A549 (cell line): ENCODE measurements at regions not wholly inside any gene's neighbourhood (a gene's known extent, or its start where the extent isn't known, plus 50 kb on each side); places are given as distances from the start of the nearest gene placed in this dataset.

ENCODE experiments used
- ATAC-seq, 2 experiments: fragments of 200-7000 bp in 1 of 2; fragments of >200 bp in 1 of 2; cut with Nextera tagmentation in 1 of 2; cut with Tn5 transposase in 1 of 2; 3 replicates each; pipeline versions ENCODE4 v1.8.0 to v1.9.1; 2018 to 2020; ENCODE audit warnings: mild to moderate bottlenecking in 1 of 2, moderate library complexity in 1 of 2
- CTCF ChIA-PET: fragments of 300-600 bp; sonication (Branson Sonifier 250); formaldehyde crosslinking; extraction: SDS; loops from one replicate; lab custom pipeline; 2021; ENCODE audit warnings: antibody characterized with exemption, inconsistent platforms; lab: Yijun Ruan, JAX
- POLR2A ChIA-PET: fragments of 350-600 bp; formaldehyde crosslinking; extraction: SDS; loops from one replicate; lab custom pipeline; 2021; ENCODE audit warnings: antibody characterized with exemption, inconsistent platforms; lab: Yijun Ruan, JAX
- DNase-seq, 2 experiments: peaks; one replicate each; pipeline versions ENCODE4 v3.0.0 to v3.0.0-alpha.2; 2011 to 2016; ENCODE audit warnings: low read depth in 1 of 2, low spot score in 1 of 2
- FAIRE-seq: peaks from 2 replicates; lab custom pipeline; 2011; peaks lifted over from hg19 to GRCh38; lab: Jason Lieb, UNC
- H3K27ac ChIP-seq, 2 experiments: fragments of >200 bp; sonication (Bioruptor Twin); formaldehyde crosslinking; 3 replicates each; pipeline ENCODE4 v1.5.1; 2016 to 2017
- H3K4me1 ChIP-seq: fragments of >200 bp; sonication (Bioruptor Twin); formaldehyde crosslinking; 3 replicates; pipeline ENCODE4 v1.6.1; 2016
- H3K4me2 ChIP-seq: fragments of >200 bp; sonication (Bioruptor Twin); formaldehyde crosslinking; 3 replicates; pipeline ENCODE4 v1.6.1; 2016
- H3K4me3 ChIP-seq: fragments of >200 bp; sonication (Bioruptor Twin); formaldehyde crosslinking; 3 replicates; pipeline ENCODE4 v1.5.1; 2016
- H3K9me3 ChIP-seq: fragments of >200 bp; sonication (Bioruptor Twin); formaldehyde crosslinking; 3 replicates; pipeline ENCODE4 v1.6.1; 2016
- ATOH8 ChIP-seq: fragments of 250-450 bp; sonication (Bioruptor Pico); IDR thresholded peaks from 2 replicates; pipeline ENCODE4 v1.5.0; 2020; ENCODE audit warnings: low read depth, mild to moderate bottlenecking, moderate library complexity
- CBX2 ChIP-seq: fragments of 200-600 bp; sonication (generic); IDR thresholded peaks from 2 replicates; pipeline ENCODE4 v1.6.1; 2016; ENCODE audit warnings: low read depth, mild to moderate bottlenecking, borderline replicate concordance
- CBX8 ChIP-seq: fragments of 200-600 bp; sonication (generic); IDR thresholded peaks from 2 replicates; pipeline ENCODE4 v1.6.1; 2016
- CEBPB ChIP-seq, 2 experiments: fragments of >200 bp in 1 of 2; sonication (Bioruptor Twin) in 1 of 2; formaldehyde crosslinking in 1 of 2; IDR thresholded peaks; 2 replicates each; pipeline ENCODE4 v1.6.1; 2012 to 2016
- CHD2 ChIP-seq: fragments of 150-350 bp; IDR thresholded peaks from 2 replicates; pipeline ENCODE4 v1.6.1; 2014; ENCODE audit warnings: low read length; ENCODE audit not compliant: partially characterized antibody
- CHD4 ChIP-seq: fragments of 200-600 bp; sonication (generic); IDR thresholded peaks from 2 replicates; pipeline ENCODE4 v1.6.1; 2016; ENCODE audit warnings: antibody characterized with exemption, mild to moderate bottlenecking, borderline replicate concordance
- EHF ChIP-seq: fragments of 250-450 bp; sonication (Bioruptor Pico); IDR thresholded peaks from 2 replicates; pipeline ENCODE4 v1.5.0; 2020; ENCODE audit warnings: mild to moderate bottlenecking
- ESRRA ChIP-seq: fragments of 150-350 bp; IDR thresholded peaks from 2 replicates; pipeline ENCODE4 v1.6.1; 2014; ENCODE audit warnings: mild to moderate bottlenecking, low read length, borderline replicate concordance
- FOSB ChIP-seq: fragments of 250-450 bp; sonication (Bioruptor Pico); IDR thresholded peaks from 2 replicates; pipeline ENCODE4 v1.5.0; 2020; ENCODE audit warnings: mild to moderate bottlenecking, moderate library complexity
- GATA3 ChIP-seq: IDR thresholded peaks from 2 replicates; pipeline ENCODE4 v1.6.1; 2012; ENCODE audit warnings: borderline replicate concordance
- JUN ChIP-seq, 2 experiments: fragments of >200 bp; sonication (Bioruptor Twin); formaldehyde crosslinking; IDR thresholded peaks; 2 replicates in 1 of 2; 3 replicates in 1 of 2; pipeline ENCODE4 v1.6.1; 2016 to 2017
- KDM5A ChIP-seq: fragments of 200-600 bp; sonication (generic); IDR thresholded peaks from 2 replicates; pipeline ENCODE4 v1.6.1; 2016; ENCODE audit warnings: antibody characterized with exemption, mild to moderate bottlenecking
- POLR2AphosphoS2 ChIP-seq: conservative IDR thresholded peaks from 2 replicates; pipeline ENCODE4 v1.6.1; 2012; ENCODE audit warnings: low read length, improper control_type of control experiment, inconsistent platforms
- RCOR1 ChIP-seq: fragments of 150-350 bp; IDR thresholded peaks from 2 replicates; pipeline ENCODE4 v1.6.1; 2014; ENCODE audit warnings: antibody characterized with exemption, low read length, low read depth
- SREBF2 ChIP-seq: fragments of 450-650 bp; IDR thresholded peaks from 2 replicates; pipeline ENCODE4 v1.6.1; 2014; ENCODE audit warnings: mild to moderate bottlenecking, moderate library complexity
- TFCP2L1 ChIP-seq: fragments of 250-450 bp; sonication (Bioruptor Pico); IDR thresholded peaks from 2 replicates; pipeline ENCODE4 v1.5.0; 2021; ENCODE audit warnings: mild to moderate bottlenecking
- TP53 ChIP-seq: fragments of 250-450 bp; sonication (Bioruptor Pico); IDR thresholded peaks from 2 replicates; pipeline ENCODE4 v1.5.0; 2021; ENCODE audit warnings: mild to moderate bottlenecking, moderate library complexity
- WGBS: methylation state at CpG from one replicate; pipeline ENCODE4 v1.1.6; 2017; ENCODE audit errors: missing lambda C conversion rate; 5-methylcytosine and 5-hydroxymethylcytosine counted together
- TF ChIP-seq, protein P1 (sequence below): fragments of 200-600 bp; sonication (generic); IDR thresholded peaks from 2 replicates; pipeline ENCODE4 v1.6.1; 2016; ENCODE audit warnings: antibody characterized with exemption, mild to moderate bottlenecking, moderate library complexity
- TF ChIP-seq, protein P2 (sequence below): IDR thresholded peaks from 2 replicates; pipeline ENCODE4 v1.6.1; 2012
- TF ChIP-seq, protein P3 (sequence below): fragments of 450-650 bp; IDR thresholded peaks from 2 replicates; pipeline ENCODE4 v1.6.1; 2014; ENCODE audit warnings: antibody characterized with exemption

DNA sequence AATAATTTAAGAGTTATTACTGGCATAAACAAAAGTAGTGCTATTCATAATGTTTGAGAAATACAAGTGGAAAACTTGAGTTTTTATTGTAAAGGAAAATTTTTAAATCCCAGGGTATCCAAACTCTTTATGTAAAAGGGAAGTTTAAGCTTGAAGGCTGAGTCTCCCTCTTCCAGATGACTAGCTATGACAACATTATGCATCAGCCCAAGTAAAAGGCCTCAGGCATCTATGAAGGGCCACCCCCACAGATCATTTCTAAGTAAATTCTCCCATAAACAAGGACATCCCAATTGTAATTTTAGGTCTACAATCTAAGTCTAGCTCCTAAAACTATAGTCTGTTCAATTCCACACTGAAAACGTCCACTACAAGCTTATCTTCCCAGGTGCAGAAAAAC is 166.2 kb upstream of the STEAP1 start (continued):
- TF ChIP-seq, protein P1, sequence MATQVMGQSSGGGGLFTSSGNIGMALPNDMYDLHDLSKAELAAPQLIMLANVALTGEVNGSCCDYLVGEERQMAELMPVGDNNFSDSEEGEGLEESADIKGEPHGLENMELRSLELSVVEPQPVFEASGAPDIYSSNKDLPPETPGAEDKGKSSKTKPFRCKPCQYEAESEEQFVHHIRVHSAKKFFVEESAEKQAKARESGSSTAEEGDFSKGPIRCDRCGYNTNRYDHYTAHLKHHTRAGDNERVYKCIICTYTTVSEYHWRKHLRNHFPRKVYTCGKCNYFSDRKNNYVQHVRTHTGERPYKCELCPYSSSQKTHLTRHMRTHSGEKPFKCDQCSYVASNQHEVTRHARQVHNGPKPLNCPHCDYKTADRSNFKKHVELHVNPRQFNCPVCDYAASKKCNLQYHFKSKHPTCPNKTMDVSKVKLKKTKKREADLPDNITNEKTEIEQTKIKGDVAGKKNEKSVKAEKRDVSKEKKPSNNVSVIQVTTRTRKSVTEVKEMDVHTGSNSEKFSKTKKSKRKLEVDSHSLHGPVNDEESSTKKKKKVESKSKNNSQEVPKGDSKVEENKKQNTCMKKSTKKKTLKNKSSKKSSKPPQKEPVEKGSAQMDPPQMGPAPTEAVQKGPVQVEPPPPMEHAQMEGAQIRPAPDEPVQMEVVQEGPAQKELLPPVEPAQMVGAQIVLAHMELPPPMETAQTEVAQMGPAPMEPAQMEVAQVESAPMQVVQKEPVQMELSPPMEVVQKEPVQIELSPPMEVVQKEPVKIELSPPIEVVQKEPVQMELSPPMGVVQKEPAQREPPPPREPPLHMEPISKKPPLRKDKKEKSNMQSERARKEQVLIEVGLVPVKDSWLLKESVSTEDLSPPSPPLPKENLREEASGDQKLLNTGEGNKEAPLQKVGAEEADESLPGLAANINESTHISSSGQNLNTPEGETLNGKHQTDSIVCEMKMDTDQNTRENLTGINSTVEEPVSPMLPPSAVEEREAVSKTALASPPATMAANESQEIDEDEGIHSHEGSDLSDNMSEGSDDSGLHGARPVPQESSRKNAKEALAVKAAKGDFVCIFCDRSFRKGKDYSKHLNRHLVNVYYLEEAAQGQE = no peak
- TF ChIP-seq CBX2 = no peak
- no peak for TF ChIP-seq TP53 (CRISPR knock-in tag)
- TF ChIP-seq ATOH8 (CRISPR knock-in tag) = no peak
- TF ChIP-seq, all 56 proteins: peak for 0

- Histone ChIP-seq H3K4me2 (no peak overlapping the region), H3K27ac (no peak overlapping the region), H3K4me3 (no peak overlapping the region), H3K4me1 (no peaks in the 10 kb centered on the region), H3K9me3 (no peaks in the 10 kb centered on the region)
- ChIA-PET POLR2A (no interaction called here), CTCF (no interaction called here)
- no peak for DNase-seq
- 0% methylated on average over 2 of the region's 2 CpGs for WGBS
- no peak for TF ChIP-seq CBX8
- FAIRE-seq = no peak
- ATAC-seq = no peak
Measured at GRCh38 chr7:89989454-89989853, 164.8 kb upstream of the STEAP1 start.

GRCh38 chr7:89994483-89994882 is 159.8 kb upstream of the STEAP1 start:
- H3K27ac ChIP-seq = no peak overlapping the region
- H3K4me2 ChIP-seq = no peak overlapping the region
- FAIRE-seq = no peak
- H3K4me1 ChIP-seq = no peaks in the 10 kb centered on the region
- ATAC-seq = no peak
- 0% methylated on average over 1 of the region's 1 CpG for WGBS
- no peak overlapping the region for H3K4me3 ChIP-seq
- ChIA-PET POLR2A (no interaction called here), CTCF (interaction anchor here (0.8 kb wide), 1 partner anchor 498 kb away, joined by 3 read pairs; no protein-coding TSS in a partner anchor)
- TF ChIP-seq JUN (IDR thresholded peaks at IDR 0.05) = no peak
- no peak for TF ChIP-seq CBX2
- TF ChIP-seq EHF (CRISPR knock-in tag) = no peak
- no peak for TF ChIP-seq KDM5A
- TF ChIP-seq TFCP2L1 (CRISPR knock-in tag) = no peak
- no peak for TF ChIP-seq CBX8
- no peak for TF ChIP-seq CEBPB (IDR thresholded peaks at IDR 0.05)
- TF ChIP-seq CHD4 = no peak
- no peak for TF ChIP-seq POLR2AphosphoS2
- TF ChIP-seq RCOR1 = no peak
- TF ChIP-seq TP53 (CRISPR knock-in tag) = no peak
- TF ChIP-seq, protein P2, sequence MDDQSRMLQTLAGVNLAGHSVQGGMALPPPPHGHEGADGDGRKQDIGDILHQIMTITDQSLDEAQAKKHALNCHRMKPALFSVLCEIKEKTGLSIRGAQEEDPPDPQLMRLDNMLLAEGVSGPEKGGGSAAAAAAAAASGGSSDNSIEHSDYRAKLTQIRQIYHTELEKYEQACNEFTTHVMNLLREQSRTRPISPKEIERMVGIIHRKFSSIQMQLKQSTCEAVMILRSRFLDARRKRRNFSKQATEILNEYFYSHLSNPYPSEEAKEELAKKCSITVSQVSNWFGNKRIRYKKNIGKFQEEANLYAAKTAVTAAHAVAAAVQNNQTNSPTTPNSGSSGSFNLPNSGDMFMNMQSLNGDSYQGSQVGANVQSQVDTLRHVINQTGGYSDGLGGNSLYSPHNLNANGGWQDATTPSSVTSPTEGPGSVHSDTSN = no peak
- no peak for TF ChIP-seq CHD2
- no peak for TF ChIP-seq FOSB (CRISPR knock-in tag)
- TF ChIP-seq SREBF2 = no peak
- TF ChIP-seq ESRRA = no peak
- no peak for TF ChIP-seq GATA3
- TF ChIP-seq, protein P3, sequence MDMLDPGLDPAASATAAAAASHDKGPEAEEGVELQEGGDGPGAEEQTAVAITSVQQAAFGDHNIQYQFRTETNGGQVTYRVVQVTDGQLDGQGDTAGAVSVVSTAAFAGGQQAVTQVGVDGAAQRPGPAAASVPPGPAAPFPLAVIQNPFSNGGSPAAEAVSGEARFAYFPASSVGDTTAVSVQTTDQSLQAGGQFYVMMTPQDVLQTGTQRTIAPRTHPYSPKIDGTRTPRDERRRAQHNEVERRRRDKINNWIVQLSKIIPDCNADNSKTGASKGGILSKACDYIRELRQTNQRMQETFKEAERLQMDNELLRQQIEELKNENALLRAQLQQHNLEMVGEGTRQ = no peak
- no peak for DNase-seq
- no peaks in the 10 kb centered on the region for H3K9me3 ChIP-seq
